K562 (cell line): ENCODE measurements at regions not wholly inside any gene's neighbourhood (a gene's known extent, or its start where the extent isn't known, plus 50 kb on each side); places are given as distances from the start of the nearest gene placed in this dataset.

ENCODE experiments used
- GABPB2 ChIP-seq: fragments of 250-450 bp; sonication (Bioruptor Pico); conservative IDR thresholded peaks from 2 replicates; pipeline ENCODE4 v1.5.1; 2021; ENCODE audit warnings: mild to moderate bottlenecking
- KAT7 ChIP-seq: sonication (generic); formaldehyde crosslinking; IDR thresholded peaks from 2 replicates; pipeline ENCODE4 v1.8.0; 2022; ENCODE audit warnings: missing genetic modification reagents, mild to moderate bottlenecking, borderline replicate concordance
- SRF ChIP-seq, 2 experiments: fragments of 250-450, 450-650 bp in 1 of 2; sonication (Bioruptor Pico) in 1 of 2; sonication (generic) in 1 of 2; formaldehyde crosslinking; IDR thresholded peaks; 2 replicates each; pipeline versions ENCODE4 v1.5.0 to v1.5.1; 2020 to 2022; ENCODE audit warnings: mild to moderate bottlenecking in 1 of 2, missing genetic modification reagents in 1 of 2
- STAT5B ChIP-seq: fragments of 250-450 bp; sonication (Bioruptor Pico); IDR thresholded peaks from 2 replicates; pipeline ENCODE4 v1.8.0; 2021; ENCODE audit warnings: mild to moderate bottlenecking, inconsistent platforms
- ZNF134 ChIP-seq: fragments of 250-450 bp; sonication (Bioruptor Pico); conservative IDR thresholded peaks from 2 replicates; pipeline ENCODE4 v1.4.0; 2020
- ZNF311 ChIP-seq: fragments of 250-450 bp; sonication (Bioruptor Pico); IDR thresholded peaks from 2 replicates; pipeline ENCODE4 v1.4.0; 2020; ENCODE audit warnings: mild to moderate bottlenecking, moderate library complexity
- TF ChIP-seq, protein P1 (sequence below): fragments of 200-800 bp; sonication (Bioruptor generic); IDR thresholded peaks from 2 replicates; pipeline ENCODE4 v1.6.1; 2017; ENCODE audit warnings: missing genetic modification characterization, missing compliant biosample characterization
- TF ChIP-seq, protein P2 (sequence below): fragments of 450-650 bp; IDR thresholded peaks from 2 replicates; pipeline ENCODE4 v1.6.1; 2016; ENCODE audit warnings: low read depth
- TF ChIP-seq, protein P3 (sequence below): sonication (generic); formaldehyde crosslinking; IDR thresholded peaks from 2 replicates; pipeline ENCODE4 v1.8.0; 2023; ENCODE audit warnings: mild to moderate bottlenecking, missing genetic modification reagents

DNA sequence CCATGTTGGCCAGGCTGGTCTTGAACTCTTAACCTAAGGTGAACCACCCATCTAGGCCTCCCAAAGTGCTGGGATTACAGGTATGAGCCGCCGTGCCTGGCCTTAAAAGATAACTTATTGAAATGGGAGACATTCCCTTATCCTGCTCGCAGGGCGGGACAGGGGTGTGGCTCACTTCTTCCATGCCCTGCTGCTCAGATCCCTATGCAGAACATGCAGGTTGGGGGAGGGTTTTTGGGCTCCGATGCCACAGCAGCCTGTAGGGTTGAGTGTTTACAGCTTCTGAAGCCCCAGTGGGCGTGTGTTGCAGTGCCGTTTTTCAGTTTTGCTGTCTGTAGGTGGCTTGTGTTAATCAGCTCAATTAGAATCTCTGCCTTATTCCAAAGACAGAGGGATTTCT is 108.0 kb upstream of the BRINP1 start (continued):
- TF ChIP-seq ZNF134 (CRISPR knock-in tag): no peak
- TF ChIP-seq, protein P1, sequence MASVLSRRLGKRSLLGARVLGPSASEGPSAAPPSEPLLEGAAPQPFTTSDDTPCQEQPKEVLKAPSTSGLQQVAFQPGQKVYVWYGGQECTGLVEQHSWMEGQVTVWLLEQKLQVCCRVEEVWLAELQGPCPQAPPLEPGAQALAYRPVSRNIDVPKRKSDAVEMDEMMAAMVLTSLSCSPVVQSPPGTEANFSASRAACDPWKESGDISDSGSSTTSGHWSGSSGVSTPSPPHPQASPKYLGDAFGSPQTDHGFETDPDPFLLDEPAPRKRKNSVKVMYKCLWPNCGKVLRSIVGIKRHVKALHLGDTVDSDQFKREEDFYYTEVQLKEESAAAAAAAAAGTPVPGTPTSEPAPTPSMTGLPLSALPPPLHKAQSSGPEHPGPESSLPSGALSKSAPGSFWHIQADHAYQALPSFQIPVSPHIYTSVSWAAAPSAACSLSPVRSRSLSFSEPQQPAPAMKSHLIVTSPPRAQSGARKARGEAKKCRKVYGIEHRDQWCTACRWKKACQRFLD (CRISPR knock-in tag): no peak
- TF ChIP-seq, protein P2, sequence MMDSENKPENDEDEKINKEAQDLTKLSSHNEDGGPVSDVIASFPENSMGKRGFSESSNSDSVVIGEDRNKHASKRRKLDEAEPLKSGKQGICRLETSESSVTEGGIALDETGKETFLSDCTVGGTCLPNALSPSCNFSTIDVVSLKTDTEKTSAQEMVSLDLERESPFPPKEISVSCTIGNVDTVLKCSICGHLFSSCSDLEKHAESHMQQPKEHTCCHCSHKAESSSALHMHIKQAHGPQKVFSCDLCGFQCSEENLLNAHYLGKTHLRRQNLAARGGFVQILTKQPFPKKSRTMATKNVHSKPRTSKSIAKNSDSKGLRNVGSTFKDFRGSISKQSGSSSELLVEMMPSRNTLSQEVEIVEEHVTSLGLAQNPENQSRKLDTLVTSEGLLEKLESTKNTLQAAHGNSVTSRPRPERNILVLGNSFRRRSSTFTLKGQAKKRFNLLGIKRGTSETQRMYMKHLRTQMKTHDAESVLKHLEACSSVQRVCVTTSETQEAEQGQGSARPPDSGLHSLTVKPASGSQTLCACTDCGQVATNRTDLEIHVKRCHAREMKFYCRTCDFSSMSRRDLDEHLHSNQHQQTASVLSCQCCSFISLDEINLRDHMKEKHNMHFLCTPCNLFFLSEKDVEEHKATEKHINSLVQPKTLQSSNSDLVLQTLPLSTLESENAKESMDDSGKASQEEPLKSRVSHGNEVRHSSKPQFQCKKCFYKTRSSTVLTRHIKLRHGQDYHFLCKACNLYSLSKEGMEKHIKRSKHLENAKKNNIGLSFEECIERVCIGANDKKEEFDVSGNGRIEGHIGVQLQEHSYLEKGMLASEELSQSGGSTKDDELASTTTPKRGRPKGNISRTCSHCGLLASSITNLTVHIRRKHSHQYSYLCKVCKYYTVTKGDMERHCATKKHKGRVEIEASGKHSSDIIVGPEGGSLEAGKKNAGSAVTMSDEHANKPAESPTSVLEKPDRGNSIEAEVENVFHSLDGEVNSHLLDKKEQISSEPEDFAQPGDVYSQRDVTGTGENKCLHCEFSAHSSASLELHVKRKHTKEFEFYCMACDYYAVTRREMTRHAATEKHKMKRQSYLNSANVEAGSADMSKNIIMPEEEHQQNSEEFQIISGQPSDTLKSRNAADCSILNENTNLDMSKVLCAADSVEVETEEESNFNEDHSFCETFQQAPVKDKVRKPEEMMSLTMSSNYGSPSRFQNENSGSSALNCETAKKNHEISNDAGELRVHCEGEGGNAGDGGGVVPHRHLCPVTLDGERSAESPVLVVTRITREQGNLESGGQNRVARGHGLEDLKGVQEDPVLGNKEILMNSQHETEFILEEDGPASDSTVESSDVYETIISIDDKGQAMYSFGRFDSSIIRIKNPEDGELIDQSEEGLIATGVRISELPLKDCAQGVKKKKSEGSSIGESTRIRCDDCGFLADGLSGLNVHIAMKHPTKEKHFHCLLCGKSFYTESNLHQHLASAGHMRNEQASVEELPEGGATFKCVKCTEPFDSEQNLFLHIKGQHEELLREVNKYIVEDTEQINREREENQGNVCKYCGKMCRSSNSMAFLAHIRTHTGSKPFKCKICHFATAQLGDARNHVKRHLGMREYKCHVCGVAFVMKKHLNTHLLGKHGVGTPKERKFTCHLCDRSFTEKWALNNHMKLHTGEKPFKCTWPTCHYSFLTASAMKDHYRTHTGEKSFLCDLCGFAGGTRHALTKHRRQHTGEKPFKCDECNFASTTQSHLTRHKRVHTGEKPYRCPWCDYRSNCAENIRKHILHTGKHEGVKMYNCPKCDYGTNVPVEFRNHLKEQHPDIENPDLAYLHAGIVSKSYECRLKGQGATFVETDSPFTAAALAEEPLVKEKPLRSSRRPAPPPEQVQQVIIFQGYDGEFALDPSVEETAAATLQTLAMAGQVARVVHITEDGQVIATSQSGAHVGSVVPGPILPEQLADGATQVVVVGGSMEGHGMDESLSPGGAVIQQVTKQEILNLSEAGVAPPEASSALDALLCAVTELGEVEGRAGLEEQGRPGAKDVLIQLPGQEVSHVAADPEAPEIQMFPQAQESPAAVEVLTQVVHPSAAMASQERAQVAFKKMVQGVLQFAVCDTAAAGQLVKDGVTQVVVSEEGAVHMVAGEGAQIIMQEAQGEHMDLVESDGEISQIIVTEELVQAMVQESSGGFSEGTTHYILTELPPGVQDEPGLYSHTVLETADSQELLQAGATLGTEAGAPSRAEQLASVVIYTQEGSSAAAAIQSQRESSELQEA: no peak
- no peak for TF ChIP-seq STAT5B (CRISPR knock-in tag)
- no peak for TF ChIP-seq GABPB2 (CRISPR knock-in tag)
- no peak for TF ChIP-seq KAT7 (CRISPR knock-in tag)
- no peak for TF ChIP-seq ZNF311 (CRISPR knock-in tag)
- no peak for TF ChIP-seq SRF (CRISPR knock-in tag; IDR thresholded peaks at IDR 0.05)
- TF ChIP-seq, protein P3, sequence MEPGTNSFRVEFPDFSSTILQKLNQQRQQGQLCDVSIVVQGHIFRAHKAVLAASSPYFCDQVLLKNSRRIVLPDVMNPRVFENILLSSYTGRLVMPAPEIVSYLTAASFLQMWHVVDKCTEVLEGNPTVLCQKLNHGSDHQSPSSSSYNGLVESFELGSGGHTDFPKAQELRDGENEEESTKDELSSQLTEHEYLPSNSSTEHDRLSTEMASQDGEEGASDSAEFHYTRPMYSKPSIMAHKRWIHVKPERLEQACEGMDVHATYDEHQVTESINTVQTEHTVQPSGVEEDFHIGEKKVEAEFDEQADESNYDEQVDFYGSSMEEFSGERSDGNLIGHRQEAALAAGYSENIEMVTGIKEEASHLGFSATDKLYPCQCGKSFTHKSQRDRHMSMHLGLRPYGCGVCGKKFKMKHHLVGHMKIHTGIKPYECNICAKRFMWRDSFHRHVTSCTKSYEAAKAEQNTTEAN: no peak
